ENCODE measurements at regions not wholly inside any gene's neighbourhood (a gene's known extent, or its start where the extent isn't known, plus 50 kb on each side); places are given as distances from the start of the nearest gene placed in this dataset.

- no peak for DNase-seq
These were observed 209.7 kb downstream of the SKIDA1 start for GRCh38 chr10:21315645-21316220.

- no peak for DNase-seq
These were observed 210.4 kb downstream of the SKIDA1 start for GRCh38 chr10:21314906-21315644.

GRCh38 chr10:21314111-21314626 is 211.3 kb downstream of the SKIDA1 start:
- peak; percentile 44 to 68 for DNase-seq

GRCh38 chr10:21313691-21314090 is 211.8 kb downstream of the SKIDA1 start:
- DNase-seq = peak in 1 of 2 experiments; percentile 21

GRCh38 chr10:21311426-21311825 is 214.1 kb downstream of the SKIDA1 start:
- no peak for DNase-seq

- no peak for DNase-seq
These were observed 216.1 kb downstream of the SKIDA1 start for GRCh38 chr10:21309427-21309826.

- DNase-seq = no peak
These were observed 216.5 kb downstream of the SKIDA1 start for GRCh38 chr10:21308946-21309345.

- no peak for DNase-seq
These were observed 217.5 kb downstream of the SKIDA1 start for GRCh38 chr10:21308018-21308417.

GRCh38 chr10:21304608-21305007 is 220.9 kb downstream of the SKIDA1 start:
- DNase-seq = no peak

GRCh38 chr10:21304198-21304597 is 221.3 kb downstream of the SKIDA1 start:
- no peak for DNase-seq

GRCh38 chr10:21300551-21300950 is 224.9 kb downstream of the SKIDA1 start:
- no peak for DNase-seq

GRCh38 chr10:21299330-21299729 is 226.2 kb downstream of the SKIDA1 start:
- no peak for DNase-seq

GRCh38 chr10:21298701-21299100 is 226.8 kb downstream of the SKIDA1 start:
- no peak for DNase-seq

- no peak for DNase-seq
These were observed 227.7 kb downstream of the SKIDA1 start for GRCh38 chr10:21297603-21298383.

GRCh38 chr10:21296575-21297355 is 228.7 kb downstream of the SKIDA1 start:
- DNase-seq = no peak

- no peak for DNase-seq
These were observed 231.7 kb downstream of the SKIDA1 start for GRCh38 chr10:21293518-21294356.

GRCh38 chr10:21292763-21293517 is 232.5 kb downstream of the SKIDA1 start:
- no peak for DNase-seq

- DNase-seq = no peak
These were observed 234.9 kb downstream of the SKIDA1 start for GRCh38 chr10:21290499-21291160.

GRCh38 chr10:21289961-21290360 is 235.5 kb downstream of the SKIDA1 start:
- no peak for DNase-seq

GRCh38 chr10:21289271-21289670 is 236.2 kb downstream of the SKIDA1 start:
- no peak for DNase-seq

All from NCI-H524 (cell line).